GM21619 (cell line): ENCODE measurements at regions not wholly inside any gene's neighbourhood (a gene's known extent, or its start where the extent isn't known, plus 50 kb on each side); places are given as distances from the start of the nearest gene placed in this dataset.

Source experiments
- ATAC-seq: cut with Tn5 transposase; IDR thresholded peaks from one replicate; pipeline ENCODE4 v1.9.1; 2021; ENCODE audit not compliant: unreplicated experiment

DNA sequence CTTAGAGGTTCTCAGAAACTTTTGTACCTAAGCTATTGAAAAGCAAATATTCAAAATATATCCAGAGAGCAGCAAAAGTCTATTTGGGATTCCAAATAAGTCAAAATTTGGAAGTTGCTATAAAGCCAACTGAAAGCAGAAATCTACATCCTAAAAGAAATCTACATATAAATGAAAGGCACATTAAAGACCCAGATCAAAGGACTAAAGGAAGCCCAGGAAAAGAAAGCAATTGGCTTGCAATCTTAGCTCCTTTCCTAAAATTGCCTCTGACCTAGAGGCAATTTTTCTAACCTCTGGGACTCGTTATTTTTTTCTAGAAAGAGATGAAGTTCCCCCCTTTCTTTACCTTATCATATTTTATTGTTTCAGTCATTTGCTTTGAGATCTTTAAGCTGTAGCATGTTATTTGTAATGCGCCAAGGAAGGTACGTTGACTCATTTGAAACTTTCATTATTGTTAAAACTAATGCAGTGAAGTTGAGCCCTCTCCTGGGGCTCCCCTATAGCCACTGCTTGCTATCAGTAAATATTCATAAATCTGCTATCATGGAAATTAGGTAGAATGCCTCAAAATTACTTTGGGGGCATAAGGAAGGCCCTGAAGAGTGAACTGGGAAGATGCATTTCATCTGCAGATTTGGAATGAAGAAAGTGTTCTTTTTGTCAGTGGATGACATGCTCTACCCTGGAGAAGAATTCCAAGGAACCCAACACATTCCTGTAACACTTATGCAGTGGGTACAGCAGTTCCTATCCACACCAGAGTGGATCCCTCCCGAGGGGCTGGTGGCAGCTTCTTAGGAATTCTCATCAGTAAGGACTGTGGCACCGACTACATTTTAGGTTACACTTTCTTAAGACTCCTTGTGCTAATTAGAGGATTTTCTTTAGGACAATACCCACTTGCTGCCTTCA lies 177.8 kb upstream of the IGFBP7 start:
- ATAC-seq = no peak

GRCh38 chr4:57282933-57283310 lies 172.7 kb upstream of the IGFBP7 start:
- no peak for ATAC-seq

- no peak for ATAC-seq
These were observed 170.3 kb upstream of the IGFBP7 start for GRCh38 chr4:57280481-57280880.

GRCh38 chr4:57278780-57279179 lies 168.6 kb upstream of the IGFBP7 start:
- no peak for ATAC-seq

- no peak for ATAC-seq
These were observed 163.9 kb upstream of the IGFBP7 start for GRCh38 chr4:57274082-57274481.

GRCh38 chr4:57270346-57270745 lies 160.2 kb upstream of the IGFBP7 start:
- ATAC-seq = no peak

- no peak for ATAC-seq
These were observed 155.8 kb upstream of the IGFBP7 start for GRCh38 chr4:57265831-57266582.

- ATAC-seq = no peak
These were observed 144.6 kb upstream of the IGFBP7 start for GRCh38 chr4:57254754-57255153.

- no peak for ATAC-seq
These were observed 138.9 kb upstream of the IGFBP7 start for GRCh38 chr4:57249083-57249482.

DNA sequence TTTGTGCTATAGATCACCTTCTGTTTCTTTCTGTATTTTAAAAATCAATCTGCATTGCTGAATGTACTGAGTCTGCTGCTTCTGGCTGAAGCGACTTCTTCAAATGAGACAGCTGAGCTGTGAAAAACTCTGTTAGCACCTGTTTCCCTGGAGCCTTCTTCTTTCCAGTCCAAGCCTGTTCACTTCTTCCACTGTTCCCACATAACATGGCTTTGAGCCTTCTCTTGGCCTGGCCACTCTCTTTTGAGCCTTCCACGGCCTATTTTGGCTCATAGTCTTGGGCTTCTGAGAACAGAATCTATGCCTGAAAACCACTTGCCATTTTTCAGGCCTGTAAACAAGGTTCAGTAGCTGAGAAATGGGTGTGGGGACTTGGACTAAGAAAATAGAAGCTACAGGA lies 132.9 kb upstream of the IGFBP7 start:
- ATAC-seq = no peak

DNA sequence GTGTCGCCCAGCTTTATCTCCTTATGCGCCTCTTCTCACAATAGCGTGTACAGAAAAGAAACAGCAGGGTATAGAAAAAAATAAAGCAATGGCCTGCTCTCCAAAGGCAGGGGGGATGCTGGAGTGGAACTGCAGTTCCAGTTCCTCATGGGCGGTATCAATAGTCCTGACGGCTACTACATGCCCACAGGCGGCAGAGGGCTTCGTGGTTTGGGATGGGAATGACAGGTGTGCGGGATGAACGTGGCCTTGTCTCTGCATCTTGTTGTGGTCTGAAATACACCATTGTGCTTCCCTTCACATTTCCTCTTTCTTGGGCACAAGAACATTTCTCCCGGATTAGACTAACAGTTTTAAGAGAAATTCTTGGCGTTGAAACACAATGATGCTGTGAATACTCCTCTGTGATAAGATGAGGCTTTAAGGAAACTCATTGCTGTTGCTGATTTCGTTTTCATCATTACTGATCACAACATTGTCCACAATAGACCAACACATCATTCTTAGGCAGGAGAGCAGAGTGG lies 124.1 kb upstream of the IGFBP7 start:
- ATAC-seq = no peak

DNA sequence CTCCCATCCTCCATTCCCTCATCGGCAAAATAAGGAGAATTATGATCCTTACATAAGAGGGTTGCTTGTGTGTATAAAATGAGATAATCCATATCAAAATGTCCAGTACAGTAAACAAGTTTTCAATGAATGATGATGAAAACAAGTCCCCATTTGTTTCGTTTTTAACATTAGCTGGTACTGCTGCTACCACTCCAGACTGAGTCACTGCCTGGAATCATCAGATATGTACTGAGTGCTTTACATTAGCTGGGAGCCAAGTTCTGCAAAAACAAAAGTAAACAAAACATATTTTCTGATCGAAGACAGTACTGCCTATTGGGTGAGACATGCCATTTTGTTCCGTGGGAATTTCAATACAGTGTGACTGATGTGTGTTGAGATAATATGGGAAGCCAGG lies 123.2 kb upstream of the IGFBP7 start:
- no peak for ATAC-seq

DNA sequence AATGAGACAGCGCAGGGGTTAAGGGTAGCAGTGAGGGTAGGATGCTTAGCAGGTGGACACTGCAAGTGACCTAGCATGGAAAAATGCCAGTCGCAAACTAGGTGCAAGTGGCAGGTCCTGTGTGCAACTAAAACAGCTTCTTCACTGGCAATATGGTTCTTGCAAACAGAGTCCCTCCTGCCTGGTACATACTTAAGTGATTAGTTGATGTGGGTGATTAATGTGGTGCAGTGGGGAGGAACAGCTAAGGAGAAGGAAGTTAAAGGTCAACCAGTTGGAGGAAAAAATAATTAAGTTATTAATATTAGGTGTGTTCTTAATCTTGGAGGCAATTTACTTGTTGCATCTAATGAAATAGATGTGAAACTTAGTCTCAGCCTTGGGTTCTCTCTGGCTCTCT lies 121.6 kb upstream of the IGFBP7 start:
- ATAC-seq = no peak

- ATAC-seq = no peak
These were observed 110.5 kb upstream of the IGFBP7 start for GRCh38 chr4:57220734-57221133.

DNA sequence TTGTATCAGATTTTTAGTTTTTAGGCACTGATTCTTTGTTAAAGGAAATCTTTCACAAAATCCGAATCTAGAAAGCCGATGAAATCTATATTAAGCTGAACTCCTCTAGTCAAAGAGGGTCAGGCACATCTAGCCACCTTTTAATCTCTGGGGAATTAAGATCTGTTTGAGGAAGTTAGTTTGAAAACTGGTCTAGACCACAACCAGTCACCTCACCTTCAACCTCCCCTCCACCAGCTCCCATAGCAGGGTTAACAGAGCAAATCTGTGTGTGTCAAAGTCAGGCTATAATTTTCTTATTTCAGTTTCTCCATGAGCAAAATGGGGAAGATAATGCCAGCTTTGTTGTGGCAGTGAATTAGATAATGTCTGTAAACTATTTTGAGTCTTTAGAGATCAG lies 110.0 kb upstream of the IGFBP7 start:
- no peak for ATAC-seq

DNA sequence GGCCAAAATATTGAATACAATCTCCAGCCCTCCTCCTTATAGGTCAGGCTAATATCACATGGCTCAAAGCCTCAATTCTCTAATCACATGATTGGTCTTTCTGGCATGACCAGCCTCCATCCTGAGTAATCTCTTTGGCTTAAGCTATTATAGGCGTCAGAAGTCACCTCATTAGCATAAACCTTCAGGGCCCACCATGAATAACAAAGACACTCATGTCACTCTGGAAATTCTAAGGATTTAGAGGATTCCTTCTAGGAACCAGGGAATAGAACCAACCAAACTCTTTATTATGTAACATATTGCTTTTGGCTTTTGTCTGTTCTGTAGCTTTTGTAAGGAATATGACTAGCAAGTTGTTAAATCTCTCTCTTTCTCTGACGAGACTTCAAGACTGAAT lies 109.2 kb upstream of the IGFBP7 start:
- ATAC-seq = no peak

- no peak for ATAC-seq
These were observed 104.6 kb upstream of the IGFBP7 start for GRCh38 chr4:57214654-57215411.

DNA sequence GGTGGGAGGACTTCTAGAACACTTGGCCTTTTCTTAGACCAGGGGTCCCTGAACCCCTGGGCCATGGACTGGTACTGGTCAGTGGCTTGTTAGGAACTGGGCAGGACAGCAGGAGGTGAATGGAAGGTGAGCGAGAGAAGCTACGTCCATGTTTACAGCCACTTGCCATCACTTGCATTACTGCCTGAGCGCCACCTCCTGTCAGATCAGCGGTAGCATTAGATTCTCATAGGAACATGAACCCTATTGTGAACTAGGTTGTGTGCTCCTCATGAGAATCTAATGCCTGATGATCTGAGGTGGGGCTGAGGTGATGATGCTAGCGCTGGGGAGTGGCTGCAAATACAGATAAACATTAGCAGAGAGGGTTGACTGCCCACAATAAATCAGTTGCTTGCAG lies 100.9 kb upstream of the IGFBP7 start:
- no peak for ATAC-seq

- no peak for ATAC-seq
These were observed 96.0 kb upstream of the IGFBP7 start for GRCh38 chr4:57206172-57206571.

GRCh38 chr4:57205580-57205979 lies 95.4 kb upstream of the IGFBP7 start:
- no peak for ATAC-seq

GRCh38 chr4:57200799-57201327 lies 90.7 kb upstream of the IGFBP7 start:
- ATAC-seq = no peak
